ENCODE measurements at regions not wholly inside any gene's neighbourhood (a gene's known extent, or its start where the extent isn't known, plus 50 kb on each side); places are given as distances from the start of the nearest gene placed in this dataset.
A peak's percentile ranks its signal among the peaks of the same experiment; 100 is the strongest.

DNA sequence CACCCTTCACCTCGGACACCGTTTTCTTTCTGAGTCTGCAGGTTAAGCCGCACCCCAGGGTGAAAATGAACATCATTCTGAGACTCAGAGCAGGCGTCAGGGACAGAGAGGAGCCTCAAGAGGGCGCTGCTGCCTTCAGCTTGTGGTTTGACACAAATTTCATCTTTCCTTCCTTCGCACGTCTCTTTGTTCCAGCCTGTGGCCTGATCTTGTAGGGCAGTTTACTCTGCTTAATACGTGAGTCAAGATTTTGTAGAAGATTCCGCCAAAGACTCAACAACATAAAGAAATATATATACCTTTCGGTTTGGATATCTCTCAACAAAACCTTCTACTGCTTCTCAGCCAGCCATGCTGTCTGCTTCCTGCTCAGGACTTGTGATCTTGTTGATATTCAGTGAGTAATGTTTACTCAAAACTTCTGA, 329.3 kb upstream of the OR4E1 start:
- TF ChIP-seq, protein P1, sequence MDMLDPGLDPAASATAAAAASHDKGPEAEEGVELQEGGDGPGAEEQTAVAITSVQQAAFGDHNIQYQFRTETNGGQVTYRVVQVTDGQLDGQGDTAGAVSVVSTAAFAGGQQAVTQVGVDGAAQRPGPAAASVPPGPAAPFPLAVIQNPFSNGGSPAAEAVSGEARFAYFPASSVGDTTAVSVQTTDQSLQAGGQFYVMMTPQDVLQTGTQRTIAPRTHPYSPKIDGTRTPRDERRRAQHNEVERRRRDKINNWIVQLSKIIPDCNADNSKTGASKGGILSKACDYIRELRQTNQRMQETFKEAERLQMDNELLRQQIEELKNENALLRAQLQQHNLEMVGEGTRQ (IDR thresholded peaks at IDR 0.05; ENCODE audit: low read depth, low read length): no peak
- TF ChIP-seq POLR2A (IDR thresholded peaks at IDR 0.05; ENCODE audit: low read depth, low read length): no peak
- TF ChIP-seq, protein P2, sequence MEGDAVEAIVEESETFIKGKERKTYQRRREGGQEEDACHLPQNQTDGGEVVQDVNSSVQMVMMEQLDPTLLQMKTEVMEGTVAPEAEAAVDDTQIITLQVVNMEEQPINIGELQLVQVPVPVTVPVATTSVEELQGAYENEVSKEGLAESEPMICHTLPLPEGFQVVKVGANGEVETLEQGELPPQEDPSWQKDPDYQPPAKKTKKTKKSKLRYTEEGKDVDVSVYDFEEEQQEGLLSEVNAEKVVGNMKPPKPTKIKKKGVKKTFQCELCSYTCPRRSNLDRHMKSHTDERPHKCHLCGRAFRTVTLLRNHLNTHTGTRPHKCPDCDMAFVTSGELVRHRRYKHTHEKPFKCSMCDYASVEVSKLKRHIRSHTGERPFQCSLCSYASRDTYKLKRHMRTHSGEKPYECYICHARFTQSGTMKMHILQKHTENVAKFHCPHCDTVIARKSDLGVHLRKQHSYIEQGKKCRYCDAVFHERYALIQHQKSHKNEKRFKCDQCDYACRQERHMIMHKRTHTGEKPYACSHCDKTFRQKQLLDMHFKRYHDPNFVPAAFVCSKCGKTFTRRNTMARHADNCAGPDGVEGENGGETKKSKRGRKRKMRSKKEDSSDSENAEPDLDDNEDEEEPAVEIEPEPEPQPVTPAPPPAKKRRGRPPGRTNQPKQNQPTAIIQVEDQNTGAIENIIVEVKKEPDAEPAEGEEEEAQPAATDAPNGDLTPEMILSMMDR (conservative IDR thresholded peaks at IDR 0.05; ENCODE audit: low read depth, low read length): 0 out of 2 replicates have a peak, but pooled peaks have one; percentile 7
- no peak for TF ChIP-seq BHLHE40 (IDR thresholded peaks at IDR 0.05; ENCODE audit: low read depth, low read length)
- no peak for TF ChIP-seq FOS (IDR thresholded peaks at IDR 0.05; ENCODE audit: low read depth, low read length)
- no peak for TF ChIP-seq RFX5 (IDR thresholded peaks at IDR 0.05; ENCODE audit: low read depth, low read length)
- TF ChIP-seq SMC3 (IDR thresholded peaks at IDR 0.05; ENCODE audit: low read depth, low read length): no peak
- TF ChIP-seq, protein P3, sequence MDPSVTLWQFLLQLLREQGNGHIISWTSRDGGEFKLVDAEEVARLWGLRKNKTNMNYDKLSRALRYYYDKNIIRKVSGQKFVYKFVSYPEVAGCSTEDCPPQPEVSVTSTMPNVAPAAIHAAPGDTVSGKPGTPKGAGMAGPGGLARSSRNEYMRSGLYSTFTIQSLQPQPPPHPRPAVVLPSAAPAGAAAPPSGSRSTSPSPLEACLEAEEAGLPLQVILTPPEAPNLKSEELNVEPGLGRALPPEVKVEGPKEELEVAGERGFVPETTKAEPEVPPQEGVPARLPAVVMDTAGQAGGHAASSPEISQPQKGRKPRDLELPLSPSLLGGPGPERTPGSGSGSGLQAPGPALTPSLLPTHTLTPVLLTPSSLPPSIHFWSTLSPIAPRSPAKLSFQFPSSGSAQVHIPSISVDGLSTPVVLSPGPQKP (IDR thresholded peaks at IDR 0.05; ENCODE audit: borderline replicate concordance, low read depth, low read length): no peak
- TF ChIP-seq RAD21 (IDR thresholded peaks at IDR 0.05; ENCODE audit: low read length): no peak

Data from IMR-90 (cell line).